Activated naive CD8-positive, alpha-beta T cell treated with anti-CD3 and anti-CD28 coated beads for 36 hours (primary cell): ENCODE measurements at regions not wholly inside any gene's neighbourhood (a gene's known extent, or its start where the extent isn't known, plus 50 kb on each side); places are given as distances from the start of the nearest gene placed in this dataset.
"Not testable (repeated sequence)": the region's sequence is repeated elsewhere in the genome, so short reads cannot be mapped to it uniquely, and the experiment has no call there.

Source experiments
- DNase-seq: peaks from one replicate; pipeline ENCODE4 v3.0.0; 2021
- H3K27ac Mint-ChIP-seq: one replicate; pipeline ENCODE4 v1.8.0; 2022; ENCODE audit warnings: mild to moderate bottlenecking, moderate library complexity, mixed read lengths
- H3K27me3 Mint-ChIP-seq: one replicate; pipeline ENCODE4 v1.8.0; 2022; ENCODE audit warnings: mild to moderate bottlenecking, mixed read lengths
- H3K36me3 Mint-ChIP-seq: one replicate; pipeline ENCODE4 v1.8.0; 2021; ENCODE audit warnings: mild to moderate bottlenecking, mixed read lengths
- H3K4me1 Mint-ChIP-seq: one replicate; pipeline ENCODE4 v1.8.0; 2021; ENCODE audit warnings: mixed read lengths
- H3K4me3 Mint-ChIP-seq: one replicate; pipeline ENCODE4 v1.8.0; 2022; ENCODE audit warnings: mild to moderate bottlenecking, moderate library complexity, mixed read lengths
- H3K9me3 Mint-ChIP-seq: one replicate; pipeline ENCODE4 v1.8.0; 2022; ENCODE audit warnings: mixed read lengths

DNA sequence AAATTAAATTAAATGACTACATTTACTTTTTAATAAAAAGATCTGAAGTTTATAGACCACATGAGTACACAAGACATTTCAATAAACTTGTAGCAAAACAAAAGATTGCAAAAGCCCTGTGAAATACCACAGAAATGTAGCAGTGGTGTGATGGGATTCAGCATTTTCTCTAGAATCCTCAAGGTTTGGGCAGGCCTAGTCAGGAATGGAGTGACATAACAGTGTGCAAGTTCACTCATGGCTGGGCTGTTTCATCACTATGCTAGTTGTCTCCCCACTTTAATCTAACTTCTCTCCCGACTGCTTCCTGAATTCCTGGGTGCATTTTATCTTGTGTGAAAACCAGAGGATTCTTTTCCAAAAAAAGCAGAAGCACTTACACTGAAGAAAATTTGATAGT, 1089.9 kb upstream of the DDX18 start:
- H3K27me3 Mint-ChIP-seq = no peaks in the 10 kb centered on the region
- H3K4me1 Mint-ChIP-seq = no peaks in the 10 kb centered on the region
- H3K27ac Mint-ChIP-seq = no peak overlapping the region
- DNase-seq = no peak
- H3K9me3 Mint-ChIP-seq = peaks cover 12% of the 10 kb centered on the region
- H3K4me3 Mint-ChIP-seq = no peak overlapping the region
- H3K36me3 Mint-ChIP-seq = no peaks in the 10 kb centered on the region

DNA sequence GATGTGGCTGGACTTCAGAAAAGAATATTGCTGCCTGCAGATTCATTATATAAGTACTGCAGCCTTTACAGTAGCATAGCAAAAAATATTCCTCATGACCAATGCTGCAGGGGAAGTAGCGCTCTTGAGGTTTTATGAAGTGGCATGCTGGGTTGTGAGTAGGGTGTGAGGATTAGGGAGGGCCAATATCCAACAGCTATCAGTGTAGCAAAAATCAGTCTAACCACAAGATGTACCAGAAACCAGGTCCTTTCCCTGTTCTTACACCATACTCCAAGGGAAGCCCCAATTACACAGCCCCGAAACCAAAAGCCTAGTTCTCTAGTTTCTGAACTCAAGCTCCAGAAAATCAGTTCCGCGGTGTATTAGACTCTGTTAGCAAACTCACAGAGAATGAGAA, 1082.2 kb upstream of the DDX18 start:
- Mint-ChIP-seq H3K9me3 (peaks cover 7% of the 10 kb centered on the region), H3K4me3 (no peak overlapping the region), H3K27ac (no peak overlapping the region), H3K27me3 (no peaks in the 10 kb centered on the region), H3K36me3 (no peaks in the 10 kb centered on the region), H3K4me1 (no peaks in the 10 kb centered on the region)
- DNase-seq = no peak

DNA sequence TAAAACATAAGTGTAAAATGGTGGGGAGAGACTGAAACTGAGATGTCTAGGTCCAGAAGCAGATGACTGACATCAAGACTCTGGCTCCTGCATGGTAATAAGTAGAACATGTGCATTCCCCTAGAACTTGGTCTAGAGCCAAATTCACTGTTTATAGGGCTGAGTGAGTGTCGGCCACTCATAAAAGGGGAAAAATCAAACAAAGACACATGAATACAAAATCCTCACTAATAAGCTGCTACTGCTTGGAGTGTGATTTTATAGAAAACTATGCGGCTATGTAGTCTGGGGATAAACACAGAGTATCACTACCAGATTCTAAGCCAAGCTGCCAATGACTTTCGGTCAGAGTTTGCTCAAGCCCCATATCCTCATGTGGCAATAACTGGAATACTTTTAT, 1080.8 kb upstream of the DDX18 start:
- no peaks in the 10 kb centered on the region for H3K36me3 Mint-ChIP-seq
- H3K4me3 Mint-ChIP-seq = no peak overlapping the region
- H3K9me3 Mint-ChIP-seq = peaks cover 3% of the 10 kb centered on the region
- no peaks in the 10 kb centered on the region for H3K27me3 Mint-ChIP-seq
- no peak for DNase-seq
- H3K27ac Mint-ChIP-seq = no peak overlapping the region
- H3K4me1 Mint-ChIP-seq = no peaks in the 10 kb centered on the region

DNA sequence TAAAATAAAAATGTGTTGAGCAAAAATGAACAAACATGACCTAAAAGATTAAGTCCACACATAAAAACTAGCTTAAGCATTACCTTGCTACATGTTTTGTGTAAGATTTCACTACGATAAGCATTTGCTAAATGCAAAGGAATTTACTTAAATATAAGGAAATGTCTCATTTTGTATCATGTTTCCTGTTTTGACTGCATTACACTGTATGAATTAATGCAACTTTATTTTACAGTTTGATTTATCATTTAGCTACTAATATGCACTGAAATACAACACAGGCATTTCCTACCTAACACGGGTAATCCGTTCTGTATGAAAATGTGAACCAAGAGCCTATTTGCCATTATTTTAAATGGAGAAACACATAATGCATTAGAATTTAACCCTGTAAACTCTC, 1076.5 kb upstream of the DDX18 start:
- no peaks in the 10 kb centered on the region for H3K36me3 Mint-ChIP-seq
- no peaks in the 10 kb centered on the region for H3K4me1 Mint-ChIP-seq
- no peak for DNase-seq
- no peaks in the 10 kb centered on the region for H3K27me3 Mint-ChIP-seq
- H3K4me3 Mint-ChIP-seq = no peak overlapping the region
- H3K9me3 Mint-ChIP-seq = peaks cover 3% of the 10 kb centered on the region
- no peak overlapping the region for H3K27ac Mint-ChIP-seq

DNA sequence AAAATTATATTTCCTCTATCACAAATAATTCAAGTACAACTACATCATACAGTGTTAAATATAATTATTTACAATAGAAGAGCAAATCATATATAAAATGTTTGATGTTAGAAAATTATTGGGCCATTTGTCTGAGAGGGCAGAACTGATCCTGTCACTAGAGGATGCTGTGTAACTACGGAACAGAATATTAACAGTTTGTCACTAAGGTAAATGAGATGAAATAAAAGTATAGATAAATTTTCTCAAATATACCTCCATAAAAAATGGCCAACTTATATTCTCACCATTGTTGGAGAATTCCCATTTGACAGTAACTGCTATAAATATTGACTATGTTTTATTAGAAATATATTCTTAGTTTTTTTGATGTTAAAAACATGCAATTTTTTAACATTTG, 1067.4 kb upstream of the DDX18 start:
- Mint-ChIP-seq H3K9me3 (peaks cover 3% of the 10 kb centered on the region), H3K27ac (no peak overlapping the region), H3K4me3 (no peak overlapping the region), H3K36me3 (no peaks in the 10 kb centered on the region), H3K4me1 (no peaks in the 10 kb centered on the region), H3K27me3 (no peaks in the 10 kb centered on the region)
- DNase-seq = no peak

DNA sequence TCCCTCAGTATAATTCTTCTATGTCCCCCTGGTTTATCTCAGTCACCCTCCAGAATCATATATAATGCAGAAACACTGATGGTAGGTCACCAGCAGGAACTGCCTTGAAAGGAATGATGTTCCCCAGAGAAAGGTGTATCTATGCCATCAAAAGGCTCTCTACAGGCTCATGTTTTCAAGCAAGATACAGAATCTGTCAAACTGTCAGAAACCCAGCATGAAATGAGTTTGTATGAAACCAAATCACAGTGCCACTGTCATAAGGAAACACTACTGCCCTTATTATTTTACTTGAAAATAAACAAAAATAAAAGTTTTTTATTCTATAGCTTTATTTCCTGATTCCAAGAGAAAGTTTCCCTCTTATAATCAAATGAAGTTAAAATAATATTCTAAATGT, 1064.5 kb upstream of the DDX18 start:
- H3K36me3 Mint-ChIP-seq = no peaks in the 10 kb centered on the region
- H3K4me1 Mint-ChIP-seq = no peaks in the 10 kb centered on the region
- no peaks in the 10 kb centered on the region for H3K27me3 Mint-ChIP-seq

DNA sequence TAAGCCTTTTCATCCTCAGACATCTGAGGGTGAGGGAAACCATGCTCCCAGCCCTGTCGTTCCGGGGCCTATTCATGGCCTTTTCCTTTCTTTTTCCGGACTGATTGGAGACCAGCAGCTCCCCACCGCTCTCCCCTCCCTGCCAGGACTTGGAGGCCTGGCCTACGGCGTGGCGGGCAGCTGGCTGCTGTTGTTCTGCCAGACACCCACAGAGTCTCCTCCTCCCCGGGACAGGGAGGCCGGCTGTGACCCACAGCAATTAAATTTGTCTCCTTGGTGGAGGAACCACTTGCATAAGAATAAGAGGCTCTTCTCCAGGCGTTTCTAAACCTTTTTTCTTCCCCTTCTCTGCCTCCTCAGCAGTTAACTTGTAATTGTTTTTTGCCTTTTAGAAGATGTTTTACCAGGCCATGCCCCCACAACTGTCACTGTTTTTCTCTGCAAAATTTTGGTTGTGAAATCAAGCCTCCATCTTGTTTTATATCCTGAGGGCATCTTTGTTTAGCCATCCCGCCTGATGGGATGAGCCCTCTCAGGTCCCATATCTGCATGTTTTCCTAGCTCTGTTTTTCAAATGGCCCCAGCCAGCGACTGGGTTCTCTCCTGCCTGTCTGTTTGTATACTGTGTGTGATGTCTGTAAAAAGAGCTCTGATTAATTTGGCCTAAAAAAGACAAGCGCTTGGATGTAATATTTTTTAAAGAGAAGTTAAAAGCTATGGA, 1060.0 kb upstream of the DDX18 start:
- no peaks in the 10 kb centered on the region for H3K4me1 Mint-ChIP-seq
- no peaks in the 10 kb centered on the region for H3K36me3 Mint-ChIP-seq
- H3K9me3 Mint-ChIP-seq = peaks cover 8% of the 10 kb centered on the region
- H3K4me3 Mint-ChIP-seq = no peak overlapping the region
- H3K27me3 Mint-ChIP-seq = no peaks in the 10 kb centered on the region
- no peak for DNase-seq
- no peak overlapping the region for H3K27ac Mint-ChIP-seq

More for the DNA sequence above, 1064.5 kb upstream of the DDX18 start:
- Mint-ChIP-seq H3K9me3 (peaks cover 5% of the 10 kb centered on the region), H3K27ac (no peak overlapping the region), H3K4me3 (no peak overlapping the region)
- no peak for DNase-seq

DNA sequence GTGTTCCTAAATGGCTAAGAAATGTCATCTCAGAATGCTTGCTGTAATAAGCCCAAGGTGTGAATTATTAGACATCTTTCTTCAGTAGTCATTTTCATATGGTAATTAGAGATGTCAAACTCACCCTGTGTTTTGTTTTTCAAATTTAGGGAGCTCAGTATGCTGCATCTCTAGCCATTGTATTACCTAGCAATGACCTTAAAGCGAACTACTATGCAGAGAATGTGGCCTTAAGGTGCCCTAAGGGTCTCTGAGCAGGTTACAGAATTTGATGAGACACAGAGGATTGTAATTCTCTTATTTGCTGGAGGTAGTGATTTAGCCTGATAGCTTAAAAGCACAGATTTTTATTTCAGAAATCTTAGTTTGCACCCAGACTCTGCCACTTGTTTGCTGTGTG, 1052.6 kb upstream of the DDX18 start:
- H3K27me3 Mint-ChIP-seq = no peaks in the 10 kb centered on the region
- DNase-seq = no peak
- no peak overlapping the region for H3K4me3 Mint-ChIP-seq
- no peaks in the 10 kb centered on the region for H3K36me3 Mint-ChIP-seq
- H3K4me1 Mint-ChIP-seq = no peaks in the 10 kb centered on the region
- H3K27ac Mint-ChIP-seq = no peak overlapping the region
- peaks cover 6% of the 10 kb centered on the region for H3K9me3 Mint-ChIP-seq

DNA sequence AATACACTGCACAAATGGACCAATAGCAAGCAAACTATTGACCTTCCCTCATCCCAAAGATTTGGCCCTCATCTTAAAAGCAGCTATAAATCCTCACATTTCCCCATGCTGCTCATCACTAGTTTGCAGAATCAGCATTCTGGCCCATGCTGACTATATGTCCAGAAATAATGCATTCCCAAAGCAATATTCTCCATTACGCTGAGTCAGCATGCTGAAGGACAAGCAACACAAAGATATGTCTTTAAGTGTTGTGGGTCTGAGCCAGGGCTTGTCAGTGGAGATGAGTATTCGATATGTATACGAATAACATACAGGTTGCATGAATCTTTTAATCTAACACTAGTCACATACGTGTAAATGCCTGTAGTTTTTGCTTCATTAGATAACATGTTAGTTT, 1045.0 kb upstream of the DDX18 start:
- Mint-ChIP-seq H3K36me3 (no peaks in the 10 kb centered on the region), H3K4me3 (no peak overlapping the region), H3K27me3 (no peaks in the 10 kb centered on the region), H3K9me3 (peaks cover 4% of the 10 kb centered on the region), H3K27ac (no peak overlapping the region), H3K4me1 (no peaks in the 10 kb centered on the region)
- no peak for DNase-seq

DNA sequence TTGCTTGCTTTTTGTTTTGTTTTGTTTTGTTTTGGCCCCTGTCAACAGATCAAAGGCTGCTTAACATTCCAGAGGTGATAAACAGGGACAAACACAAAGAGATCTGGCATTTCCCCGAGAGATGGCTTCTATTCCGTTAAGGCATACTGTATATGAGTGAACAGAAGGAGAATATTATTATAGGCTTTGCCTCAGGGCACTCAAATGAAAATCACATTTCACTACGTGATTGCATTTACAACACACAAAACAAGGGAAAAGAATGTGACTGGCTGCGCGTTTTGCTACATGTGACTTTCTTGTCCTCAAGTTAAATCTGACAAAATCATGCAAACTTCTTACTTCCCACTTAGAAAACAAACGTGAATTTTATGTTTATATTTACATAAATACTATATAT, 1037.9 kb upstream of the DDX18 start:
- H3K9me3 Mint-ChIP-seq = no peaks in the 10 kb centered on the region
- no peak for DNase-seq
- H3K27ac Mint-ChIP-seq = no peak overlapping the region
- H3K27me3 Mint-ChIP-seq = no peaks in the 10 kb centered on the region
- no peaks in the 10 kb centered on the region for H3K4me1 Mint-ChIP-seq
- no peaks in the 10 kb centered on the region for H3K36me3 Mint-ChIP-seq
- H3K4me3 Mint-ChIP-seq = no peak overlapping the region

DNA sequence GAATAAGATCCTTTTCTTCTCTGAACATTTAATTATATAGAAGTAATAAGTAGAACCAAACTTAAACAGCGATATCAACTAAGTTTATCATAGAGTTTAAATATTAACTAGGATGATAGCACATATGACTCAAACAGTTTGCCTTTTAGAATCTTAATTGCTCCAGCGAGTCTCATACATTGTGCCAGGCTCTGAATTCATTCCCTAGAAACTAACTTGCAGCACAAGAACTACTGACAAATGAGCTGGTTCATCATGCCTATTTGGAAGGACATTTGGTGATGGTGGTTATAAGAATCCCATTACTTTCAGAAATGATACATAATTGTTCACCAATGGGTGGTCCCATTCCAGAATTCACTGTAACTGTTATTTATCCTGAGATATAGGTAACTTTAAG, 1026.6 kb upstream of the DDX18 start:
- H3K27me3 Mint-ChIP-seq = no peaks in the 10 kb centered on the region
- H3K9me3 Mint-ChIP-seq = peaks cover 3% of the 10 kb centered on the region
- H3K4me1 Mint-ChIP-seq = no peaks in the 10 kb centered on the region
- no peak overlapping the region for H3K4me3 Mint-ChIP-seq
- H3K27ac Mint-ChIP-seq = no peak overlapping the region
- no peaks in the 10 kb centered on the region for H3K36me3 Mint-ChIP-seq
- DNase-seq = no peak

DNA sequence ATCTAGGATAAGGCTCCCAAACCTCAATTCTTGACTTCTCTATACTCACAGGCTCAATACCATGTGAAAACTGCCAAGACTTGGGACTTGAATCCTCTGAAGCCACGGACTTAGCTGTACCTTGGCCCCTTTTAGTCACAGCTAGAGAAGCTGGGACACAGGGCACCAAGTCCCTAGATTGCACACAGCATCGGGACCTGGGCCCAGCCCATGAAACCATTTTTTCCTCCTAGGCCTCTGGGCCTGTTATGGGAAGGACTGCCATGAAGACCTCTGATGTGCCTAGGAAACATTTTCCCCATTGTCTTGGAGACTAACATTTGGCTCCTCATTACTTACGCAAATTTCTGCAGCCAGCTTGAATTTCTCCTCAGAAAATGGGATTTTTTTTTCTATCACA, 1011.8 kb upstream of the DDX18 start:
- Mint-ChIP-seq H3K36me3 (no peaks in the 10 kb centered on the region), H3K9me3 (peaks cover 19% of the 10 kb centered on the region), H3K4me1 (no peaks in the 10 kb centered on the region), H3K27ac (no peak overlapping the region), H3K27me3 (no peaks in the 10 kb centered on the region), H3K4me3 (no peak overlapping the region)
- DNase-seq = no peak

DNA sequence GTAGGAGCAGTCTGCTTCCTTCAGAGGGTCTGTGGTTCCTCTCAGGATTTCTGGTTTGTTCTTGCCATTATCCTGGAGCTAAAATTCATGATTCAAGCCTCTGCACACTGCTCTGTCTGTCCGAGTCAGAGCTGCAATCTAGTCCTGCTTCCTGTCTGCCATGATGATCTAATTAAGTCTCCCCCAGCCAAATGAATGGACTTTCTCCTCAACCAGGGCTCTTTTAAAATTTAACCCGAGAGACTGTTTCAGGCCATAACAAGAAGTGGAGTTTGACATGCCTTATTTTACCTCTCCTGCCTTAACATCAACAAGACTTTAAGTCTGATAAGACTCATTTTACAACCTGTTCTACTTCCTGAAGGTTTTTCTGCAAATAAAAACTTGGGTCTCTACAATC, 1009.6 kb upstream of the DDX18 start:
- no peak for DNase-seq
- peaks cover 18% of the 10 kb centered on the region for H3K9me3 Mint-ChIP-seq
- no peak overlapping the region for H3K4me3 Mint-ChIP-seq
- no peaks in the 10 kb centered on the region for H3K36me3 Mint-ChIP-seq
- H3K27ac Mint-ChIP-seq = no peak overlapping the region
- H3K27me3 Mint-ChIP-seq = no peaks in the 10 kb centered on the region
- H3K4me1 Mint-ChIP-seq = no peaks in the 10 kb centered on the region

DNA sequence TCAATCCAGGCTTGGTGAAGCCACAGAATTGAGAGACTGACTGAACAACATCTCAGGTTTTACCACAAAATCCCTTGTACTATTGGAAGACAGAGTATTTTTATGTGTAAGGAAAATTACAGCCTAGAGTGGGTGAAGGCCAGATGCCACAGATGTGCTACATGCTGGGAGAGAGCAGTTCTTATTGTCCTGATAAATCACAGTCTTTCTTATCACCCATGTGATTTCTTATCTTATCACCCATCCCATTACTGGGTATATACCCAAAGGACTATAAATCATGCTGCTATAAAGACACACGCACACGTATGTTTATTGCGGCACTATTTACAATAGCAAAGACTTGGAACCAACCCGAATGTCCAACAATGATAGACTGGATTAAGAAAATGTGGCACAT, 1008.0 kb upstream of the DDX18 start:
- not testable (repeated sequence) for H3K4me3 Mint-ChIP-seq, H3K27ac Mint-ChIP-seq, H3K36me3 Mint-ChIP-seq, DNase-seq, H3K27me3 Mint-ChIP-seq, H3K4me1 Mint-ChIP-seq
- peaks cover 18% of the 10 kb centered on the region for H3K9me3 Mint-ChIP-seq

DNA sequence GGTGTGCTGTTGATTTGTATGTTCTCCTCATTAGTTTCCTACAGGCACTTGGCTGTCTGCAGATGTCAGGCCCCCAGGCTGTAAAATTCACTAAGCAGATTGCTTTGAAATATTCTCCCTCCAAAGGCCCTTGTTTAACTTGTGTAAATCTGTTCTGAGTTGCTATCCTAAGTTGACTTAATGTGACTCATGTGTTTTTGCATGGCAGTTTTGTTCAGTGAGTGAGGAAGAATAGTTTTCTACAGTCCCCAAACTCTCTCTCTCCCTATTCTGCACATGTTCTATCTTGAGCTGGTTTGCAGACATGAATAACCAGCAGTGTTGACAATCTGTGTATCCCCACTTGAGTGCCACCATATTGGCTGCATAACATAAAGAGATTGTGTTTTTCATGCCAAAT, 1005.4 kb upstream of the DDX18 start:
- no peak for DNase-seq
- no peak overlapping the region for H3K27ac Mint-ChIP-seq
- H3K27me3 Mint-ChIP-seq = no peaks in the 10 kb centered on the region
- peaks cover 10% of the 10 kb centered on the region for H3K9me3 Mint-ChIP-seq
- no peaks in the 10 kb centered on the region for H3K4me1 Mint-ChIP-seq
- H3K4me3 Mint-ChIP-seq = no peak overlapping the region
- H3K36me3 Mint-ChIP-seq = no peaks in the 10 kb centered on the region

DNA sequence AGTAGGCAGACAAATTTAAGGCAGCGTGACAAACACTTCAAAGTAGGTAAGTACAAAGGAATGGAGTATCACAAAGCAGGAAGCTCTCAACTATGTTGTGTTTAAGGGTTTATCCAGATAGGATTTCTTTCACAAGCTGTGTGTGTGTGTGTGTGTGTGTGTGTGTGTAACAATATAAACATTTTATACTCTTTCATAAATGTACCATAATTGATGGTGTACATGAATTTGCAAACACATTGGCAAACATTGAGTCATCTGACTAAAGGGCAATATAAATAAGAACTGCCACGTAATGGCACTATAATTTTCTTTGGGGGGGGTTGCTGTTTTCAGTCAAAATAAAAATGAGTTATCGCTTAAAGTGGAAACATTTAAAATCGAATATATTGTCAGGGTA, 1004.4 kb upstream of the DDX18 start:
- no peaks in the 10 kb centered on the region for H3K27me3 Mint-ChIP-seq
- H3K9me3 Mint-ChIP-seq = peaks cover 7% of the 10 kb centered on the region
- no peak overlapping the region for H3K27ac Mint-ChIP-seq
- no peak overlapping the region for H3K4me3 Mint-ChIP-seq
- no peak for DNase-seq
- no peaks in the 10 kb centered on the region for H3K36me3 Mint-ChIP-seq
- no peaks in the 10 kb centered on the region for H3K4me1 Mint-ChIP-seq

DNA sequence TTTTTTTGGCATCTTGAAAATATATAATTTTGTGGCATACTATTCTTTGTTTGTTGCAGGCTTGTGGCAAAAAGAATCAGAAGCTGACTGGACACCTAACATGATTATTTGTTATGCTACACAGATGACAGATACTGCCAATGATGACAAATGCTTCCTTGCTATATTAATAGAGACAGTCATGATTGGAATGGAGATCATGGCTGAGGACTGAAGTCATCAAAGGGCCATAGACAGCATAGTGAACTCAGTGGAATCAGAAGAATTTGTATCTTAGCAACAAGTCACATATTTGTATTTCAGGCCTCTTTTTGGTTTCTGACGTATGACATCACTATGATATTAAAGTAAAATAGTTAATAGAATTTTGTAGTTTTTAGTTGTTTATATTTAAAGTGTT, 1003.8 kb upstream of the DDX18 start:
- H3K27ac Mint-ChIP-seq = no peak overlapping the region

More for the DNA sequence above, 1003.8 kb upstream of the DDX18 start:
- DNase-seq = no peak
- no peaks in the 10 kb centered on the region for H3K36me3 Mint-ChIP-seq
- peaks cover 7% of the 10 kb centered on the region for H3K9me3 Mint-ChIP-seq
- H3K4me3 Mint-ChIP-seq = no peak overlapping the region
- no peaks in the 10 kb centered on the region for H3K27me3 Mint-ChIP-seq
- H3K4me1 Mint-ChIP-seq = no peaks in the 10 kb centered on the region
